SK-N-SH (cell line): ENCODE measurements at regions not wholly inside any gene's neighbourhood (a gene's known extent, or its start where the extent isn't known, plus 50 kb on each side); places are given as distances from the start of the nearest gene placed in this dataset.

Experiments
- CTCF ChIA-PET: fragments of 300-600, 350-600 bp; formaldehyde crosslinking; extraction: SDS; loops from one replicate; lab custom pipeline; 2021; lab: Yijun Ruan, JAX
- POLR2A ChIA-PET: fragments of 350-600 bp; sonication (Branson Sonifier 250); formaldehyde crosslinking; extraction: SDS; loops from one replicate; lab custom pipeline; 2020; ENCODE audit warnings: antibody characterized with exemption, inconsistent platforms; lab: Yijun Ruan, JAX
- DNase-seq: peaks from one replicate; pipeline ENCODE4 v3.0.0; 2012
- H2AFZ ChIP-seq: fragments of 200-600 bp; sonication (generic); 2 replicates; pipeline ENCODE4 v1.8.1; 2016; ENCODE audit warnings: antibody characterized with exemption, mild to moderate bottlenecking, low read depth
- H3F3A ChIP-seq: fragments of 200-600 bp; sonication (generic); replicated peaks from 2 replicates; pipeline ENCODE3; 2016; ENCODE audit warnings: antibody characterized with exemption, mild to moderate bottlenecking; ENCODE audit not compliant: insufficient read depth
- H3K27ac ChIP-seq, 2 experiments: fragments of 200-500 bp in 1 of 2; fragments of 200-600 bp in 1 of 2; sonication (Bioruptor generic) in 1 of 2; sonication (generic), shearing (Covaris generic) in 1 of 2; 2 replicates each; pipeline versions ENCODE4 v1.5.1 to v1.6.1; 2014 to 2016; ENCODE audit warnings: low read depth in 2 of 2, inconsistent platforms in 1 of 2, low read length in 1 of 2, mild to moderate bottlenecking in 1 of 2, mixed read lengths in 1 of 2
- H3K27me3 ChIP-seq: fragments of 200-600 bp; sonication (generic), shearing (Covaris generic); 2 replicates; pipeline ENCODE4 v1.6.1; 2016; ENCODE audit warnings: mixed run types; ENCODE audit not compliant: insufficient read depth
- H3K36me3 ChIP-seq, 2 experiments: fragments of 200-500 bp in 1 of 2; fragments of 200-600 bp in 1 of 2; sonication (Bioruptor generic) in 1 of 2; sonication (generic) in 1 of 2; replicated peaks in 1 of 2; 2 replicates each; pipeline versions ENCODE3 to v1.5.1; 2014 to 2016; ENCODE audit warnings: low read length in 1 of 2, mild to moderate bottlenecking in 1 of 2; ENCODE audit not compliant: insufficient read depth in 2 of 2, control insufficient read depth in 1 of 2
- H3K4me1 ChIP-seq, 2 experiments: fragments of 200-500 bp in 1 of 2; fragments of 200-600 bp in 1 of 2; sonication (Bioruptor generic) in 1 of 2; sonication (generic), shearing (Covaris generic) in 1 of 2; 2 replicates each; pipeline versions ENCODE4 v1.5.1 to v1.6.1; 2014 to 2016; ENCODE audit warnings: low read depth in 1 of 2, low read length in 1 of 2, mixed run types in 1 of 2; ENCODE audit not compliant: insufficient read depth in 2 of 2, control insufficient read depth in 1 of 2
- H3K4me2 ChIP-seq: fragments of 200-600 bp; sonication (generic), shearing (Covaris generic); 2 replicates; pipeline ENCODE4 v1.6.1; 2017; ENCODE audit warnings: mixed run types
- H3K4me3 ChIP-seq, 2 experiments: fragments of 200-500 bp in 1 of 2; fragments of 200-600 bp in 1 of 2; sonication (Bioruptor generic) in 1 of 2; sonication (generic), shearing (Covaris generic) in 1 of 2; 2 replicates each; pipeline versions ENCODE4 v1.5.1 to v1.8.1; 2014 to 2016; ENCODE audit warnings: low read depth in 2 of 2, inconsistent platforms in 1 of 2, low read length in 1 of 2, mild to moderate bottlenecking in 1 of 2, mixed read lengths in 1 of 2, moderate library complexity in 1 of 2
- H3K79me2 ChIP-seq: fragments of 200-600 bp; sonication (generic); 2 replicates; pipeline ENCODE4 v1.8.1; 2017; ENCODE audit warnings: mild to moderate bottlenecking; ENCODE audit not compliant: insufficient read depth
- H3K9ac ChIP-seq: fragments of 200-600 bp; sonication (generic); 2 replicates; pipeline ENCODE4 v1.6.1; 2017; ENCODE audit warnings: mixed run types
- H3K9me2 ChIP-seq: fragments of 200-600 bp; sonication (generic); 2 replicates; pipeline ENCODE4 v1.6.1; 2017; ENCODE audit warnings: mixed run types
- H3K9me3 ChIP-seq: fragments of 200-600 bp; sonication (generic); 2 replicates; pipeline ENCODE4 v1.6.1; 2017; ENCODE audit warnings: mixed run types, mild to moderate bottlenecking, moderate library complexity
- H4K20me1 ChIP-seq: fragments of 200-600 bp; sonication (generic); 2 replicates; pipeline ENCODE4 v1.6.1; 2017; ENCODE audit warnings: mild to moderate bottlenecking, mixed run types; ENCODE audit not compliant: insufficient read depth
- ELF1 ChIP-seq: IDR thresholded peaks from 2 replicates; pipeline ENCODE4 v1.4.0; 2012
- EP300 ChIP-seq, 2 experiments: IDR thresholded peaks; 2 replicates each; pipeline versions ENCODE4 v1.4.0 to v1.6.1; 2012; ENCODE audit warnings: borderline replicate concordance in 1 of 2, low read depth in 1 of 2, low read length in 1 of 2
- EZH2phosphoT487 ChIP-seq: fragments of 200-600 bp; sonication (generic); IDR thresholded peaks from 2 replicates; pipeline ENCODE4 v1.6.1; 2017; ENCODE audit warnings: low read depth, mixed run types, mild to moderate bottlenecking, antibody characterized with exemption, moderate library complexity, borderline replicate concordance
- GABPA ChIP-seq: IDR thresholded peaks from 2 replicates; pipeline ENCODE4 v1.4.0; 2012; ENCODE audit warnings: low read depth, mild to moderate bottlenecking
- JUND ChIP-seq: IDR thresholded peaks from 2 replicates; pipeline ENCODE4 v1.4.0; 2012
- MAX ChIP-seq: IDR thresholded peaks from 2 replicates; pipeline ENCODE4 v1.4.0; 2012; ENCODE audit warnings: low read depth
- MEF2A ChIP-seq: IDR thresholded peaks from 2 replicates; pipeline ENCODE4 v1.4.0; 2012; ENCODE audit warnings: low read depth, borderline replicate concordance
- NFIC ChIP-seq: IDR thresholded peaks from 2 replicates; pipeline ENCODE4 v1.4.0; 2012; ENCODE audit warnings: borderline replicate concordance
- NRF1 ChIP-seq: IDR thresholded peaks from 2 replicates; pipeline ENCODE4 v1.6.1; 2012; ENCODE audit warnings: low read depth, mild to moderate bottlenecking, low read length
- POLR2AphosphoS5 ChIP-seq: IDR thresholded peaks from 2 replicates; pipeline ENCODE4 v1.6.1; 2012; ENCODE audit warnings: low read depth, low read length
- RAD21 ChIP-seq: IDR thresholded peaks from 2 replicates; pipeline ENCODE4 v1.6.1; 2012; ENCODE audit warnings: mild to moderate bottlenecking, low read length
- RCOR1 ChIP-seq: fragments of 150-350 bp; IDR thresholded peaks from 2 replicates; pipeline ENCODE4 v1.6.1; 2017; ENCODE audit warnings: antibody characterized with exemption, low read length
- REST ChIP-seq: IDR thresholded peaks from 2 replicates; pipeline ENCODE4 v1.6.1; 2012; ENCODE audit warnings: mild to moderate bottlenecking, low read depth, low read length, moderate library complexity
- SMC3 ChIP-seq: IDR thresholded peaks from 2 replicates; pipeline ENCODE4 v1.6.1; 2012; ENCODE audit warnings: low read depth, low read length, improper control_type of control experiment
- TCF12 ChIP-seq: IDR thresholded peaks from 2 replicates; pipeline ENCODE4 v1.4.0; 2012
- TEAD4 ChIP-seq: IDR thresholded peaks from 2 replicates; pipeline ENCODE4 v1.4.0; 2012; ENCODE audit warnings: mild to moderate bottlenecking, borderline replicate concordance; ENCODE audit not compliant: insufficient read depth
- USF2 ChIP-seq: fragments of 150-350 bp; IDR thresholded peaks from 2 replicates; pipeline ENCODE4 v1.6.1; 2017; ENCODE audit warnings: antibody characterized with exemption, low read length, low read depth, borderline replicate concordance
- YY1 ChIP-seq: IDR thresholded peaks from 2 replicates; pipeline ENCODE4 v1.4.0; 2012; ENCODE audit warnings: low read depth, mild to moderate bottlenecking
- WGBS: methylation state at CpG from one replicate; pipeline ENCODE4 v1.1.6; 2017; ENCODE audit warnings: low lambda C conversion rate; 5-methylcytosine and 5-hydroxymethylcytosine counted together

- Histone ChIP-seq H3F3A (no peaks in the 10 kb centered on the region), H3K9ac (no peak overlapping the region), H3K4me3 (no peak overlapping the region), H3K27me3 (no peaks in the 10 kb centered on the region; the same call in 1 of the 2 replicates), H3K4me1 (no peaks in the 10 kb centered on the region), H3K9me2 (no peaks in the 10 kb centered on the region), H3K9me3 (no peaks in the 10 kb centered on the region), H4K20me1 (no peaks in the 10 kb centered on the region), H3K36me3 (no peaks in the 10 kb centered on the region), H3K4me2 (no peak overlapping the region), H2AFZ (no peak overlapping the region), H3K27ac (no peak overlapping the region), H3K79me2 (no peaks in the 10 kb centered on the region)
- no peak for TF ChIP-seq NRF1
- TF ChIP-seq RCOR1: no peak
- TF ChIP-seq GABPA: no peak
- TF ChIP-seq ELF1: no peak
- no peak for TF ChIP-seq MEF2A
- no peak for TF ChIP-seq POLR2AphosphoS5
- no peak for TF ChIP-seq YY1
- no peak for TF ChIP-seq USF2
- TF ChIP-seq EZH2phosphoT487: no peak
- no peak for TF ChIP-seq MAX
- TF ChIP-seq SMC3: no peak
- TF ChIP-seq NFIC: no peak
- no peak for TF ChIP-seq TEAD4
- ChIA-PET POLR2A (no interaction called here), CTCF (no interaction called here)
- under 1% methylated on average over 3 of the region's 3 CpGs for WGBS
- no peak for DNase-seq
These were observed 340.9 kb upstream of the KLF4 start for GRCh38 chr9:107830479-107830878.

- no peaks in the 10 kb centered on the region for H3K4me1 ChIP-seq
- no peaks in the 10 kb centered on the region for H3F3A ChIP-seq
- H3K79me2 ChIP-seq: no peaks in the 10 kb centered on the region
- POLR2A ChIA-PET: no interaction called here
- no peak overlapping the region for H2AFZ ChIP-seq
- 19% methylated on average over 2 of the region's 2 CpGs for WGBS
- H3K36me3 ChIP-seq: no peaks in the 10 kb centered on the region
- no peak overlapping the region for H3K27ac ChIP-seq
- TF ChIP-seq POLR2AphosphoS5 (no peak), EP300 (IDR thresholded peaks at IDR 0.05; ENCODE audit: borderline replicate concordance in 1 of 2, low read depth in 1 of 2, low read length in 1 of 2) (no peak), REST (no peak), YY1 (no peak), JUND (no peak), NRF1 (no peak), RAD21 (no peak), TCF12 (no peak), TEAD4 (no peak)
- TF ChIP-seq, all 33 proteins: peak for 0
- H3K27me3 ChIP-seq: peaks cover 13% of the 10 kb centered on the region; the same call in 1 of the 2 replicates
- no peak overlapping the region for H3K9ac ChIP-seq
- no peak for DNase-seq
- H4K20me1 ChIP-seq: no peaks in the 10 kb centered on the region
- no peak overlapping the region for H3K4me3 ChIP-seq
- CTCF ChIA-PET: interaction anchor here (1.2 kb wide), 1 partner anchor 10 kb away, joined by 3 read pairs; no protein-coding TSS in a partner anchor
- no peak overlapping the region for H3K4me2 ChIP-seq
- no peaks in the 10 kb centered on the region for H3K9me2 ChIP-seq
- no peaks in the 10 kb centered on the region for H3K9me3 ChIP-seq
These were observed 338.3 kb upstream of the KLF4 start for GRCh38 chr9:107827884-107828283.
